DOHH2 (cell line): ENCODE measurements at regions not wholly inside any gene's neighbourhood (a gene's known extent, or its start where the extent isn't known, plus 50 kb on each side); places are given as distances from the start of the nearest gene placed in this dataset.

Source experiments
- H3F3A ChIP-seq: fragments of 200-600 bp; sonication (generic), shearing (Covaris generic); 2 replicates; pipeline ENCODE4 v1.6.0; 2016; ENCODE audit warnings: antibody characterized with exemption, mild to moderate bottlenecking; ENCODE audit not compliant: control insufficient read depth, insufficient read depth
- H3K27ac ChIP-seq: fragments of 200-600 bp; sonication (generic); 2 replicates; pipeline ENCODE4 v1.5.1; 2014; ENCODE audit warnings: low read depth, mild to moderate bottlenecking, low read length, moderate library complexity
- H3K27me3 ChIP-seq: fragments of 200-600 bp; sonication (generic); 2 replicates; pipeline ENCODE4 v1.6.1; 2014; ENCODE audit warnings: mild to moderate bottlenecking, low read length, mixed read lengths; ENCODE audit not compliant: control insufficient read depth
- H3K36me3 ChIP-seq: fragments of 200-600 bp; sonication (generic); 2 replicates; pipeline ENCODE4 v1.6.1; 2014; ENCODE audit warnings: mild to moderate bottlenecking, low read length, moderate library complexity, mixed read lengths; ENCODE audit not compliant: control insufficient read depth
- H3K4me1 ChIP-seq: fragments of 200-600 bp; sonication (generic); 2 replicates; pipeline ENCODE4 v1.6.1; 2014; ENCODE audit warnings: mild to moderate bottlenecking, low read length, mixed read lengths; ENCODE audit not compliant: control insufficient read depth
- H3K4me2 ChIP-seq: fragments of 200-600 bp; sonication (generic); 2 replicates; pipeline ENCODE4 v1.6.0; 2014; ENCODE audit warnings: mild to moderate bottlenecking, low read length, moderate library complexity
- H3K4me3 ChIP-seq: fragments of 200-600 bp; sonication (generic); 2 replicates; pipeline ENCODE4 v1.5.1; 2014; ENCODE audit warnings: mild to moderate bottlenecking, low read length, mixed read lengths
- H3K79me2 ChIP-seq: fragments of 200-600 bp; sonication (generic); 2 replicates; pipeline ENCODE4 v1.6.1; 2014; ENCODE audit warnings: mild to moderate bottlenecking, low read length, mixed read lengths; ENCODE audit not compliant: control insufficient read depth
- H3K9me2 ChIP-seq: fragments of 200-600 bp; sonication (generic); replicated peaks from 2 replicates; pipeline ENCODE4 v1.6.1; 2014; ENCODE audit warnings: mild to moderate bottlenecking, low read length, mixed read lengths; ENCODE audit not compliant: control insufficient read depth
- H3K9me3 ChIP-seq: fragments of 200-600 bp; sonication (generic); 2 replicates; pipeline ENCODE4 v1.6.1; 2014; ENCODE audit warnings: antibody characterized with exemption, low read length, mixed read lengths; ENCODE audit not compliant: control insufficient read depth, insufficient read depth
- H4K20me1 ChIP-seq: fragments of 200-600 bp; sonication (generic); 2 replicates; pipeline ENCODE4 v1.6.0; 2014; ENCODE audit warnings: low read depth, mild to moderate bottlenecking, antibody characterized with exemption, low read length, moderate library complexity; ENCODE audit not compliant: control insufficient read depth, insufficient read depth
- EZH2phosphoT487 ChIP-seq: fragments of 200-600 bp; sonication (generic); IDR thresholded peaks from 2 replicates; pipeline ENCODE4 v1.6.1; 2017; ENCODE audit warnings: borderline replicate concordance, mild to moderate bottlenecking, antibody characterized with exemption, low read length, moderate library complexity, mixed read lengths
- TF ChIP-seq, protein P1 (sequence below): fragments of 200-600 bp; sonication (generic); IDR thresholded peaks from one replicate; pipeline ENCODE4 v1.5.1; 2014; ENCODE audit warnings: antibody characterized with exemption, mild to moderate bottlenecking, low read depth, low read length; ENCODE audit not compliant: poor library complexity, severe bottlenecking

DNA sequence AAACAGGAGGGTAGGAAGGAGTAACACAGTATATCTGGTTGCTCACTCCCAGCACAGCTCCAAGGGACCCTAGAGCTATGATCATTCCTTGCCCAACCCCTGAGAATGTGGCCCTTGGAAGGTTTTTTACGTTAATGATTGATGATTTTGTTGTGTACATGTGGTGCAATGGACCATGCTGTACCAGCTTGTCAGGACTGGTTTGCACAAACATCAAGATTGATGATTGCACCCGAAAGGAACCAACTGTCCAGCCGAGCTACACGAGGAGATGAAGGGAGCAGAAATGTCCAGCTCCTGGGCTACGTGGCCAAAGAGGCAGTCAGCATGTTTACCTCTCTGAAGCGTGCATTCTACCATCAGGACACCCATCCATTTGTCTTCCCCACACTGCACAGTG is 83.2 kb upstream of the USP9X start:
- no peak for TF ChIP-seq EZH2phosphoT487
- TF ChIP-seq, protein P1, sequence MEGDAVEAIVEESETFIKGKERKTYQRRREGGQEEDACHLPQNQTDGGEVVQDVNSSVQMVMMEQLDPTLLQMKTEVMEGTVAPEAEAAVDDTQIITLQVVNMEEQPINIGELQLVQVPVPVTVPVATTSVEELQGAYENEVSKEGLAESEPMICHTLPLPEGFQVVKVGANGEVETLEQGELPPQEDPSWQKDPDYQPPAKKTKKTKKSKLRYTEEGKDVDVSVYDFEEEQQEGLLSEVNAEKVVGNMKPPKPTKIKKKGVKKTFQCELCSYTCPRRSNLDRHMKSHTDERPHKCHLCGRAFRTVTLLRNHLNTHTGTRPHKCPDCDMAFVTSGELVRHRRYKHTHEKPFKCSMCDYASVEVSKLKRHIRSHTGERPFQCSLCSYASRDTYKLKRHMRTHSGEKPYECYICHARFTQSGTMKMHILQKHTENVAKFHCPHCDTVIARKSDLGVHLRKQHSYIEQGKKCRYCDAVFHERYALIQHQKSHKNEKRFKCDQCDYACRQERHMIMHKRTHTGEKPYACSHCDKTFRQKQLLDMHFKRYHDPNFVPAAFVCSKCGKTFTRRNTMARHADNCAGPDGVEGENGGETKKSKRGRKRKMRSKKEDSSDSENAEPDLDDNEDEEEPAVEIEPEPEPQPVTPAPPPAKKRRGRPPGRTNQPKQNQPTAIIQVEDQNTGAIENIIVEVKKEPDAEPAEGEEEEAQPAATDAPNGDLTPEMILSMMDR = no peak
- H3K9me3 ChIP-seq = no peaks in the 10 kb centered on the region

DNA sequence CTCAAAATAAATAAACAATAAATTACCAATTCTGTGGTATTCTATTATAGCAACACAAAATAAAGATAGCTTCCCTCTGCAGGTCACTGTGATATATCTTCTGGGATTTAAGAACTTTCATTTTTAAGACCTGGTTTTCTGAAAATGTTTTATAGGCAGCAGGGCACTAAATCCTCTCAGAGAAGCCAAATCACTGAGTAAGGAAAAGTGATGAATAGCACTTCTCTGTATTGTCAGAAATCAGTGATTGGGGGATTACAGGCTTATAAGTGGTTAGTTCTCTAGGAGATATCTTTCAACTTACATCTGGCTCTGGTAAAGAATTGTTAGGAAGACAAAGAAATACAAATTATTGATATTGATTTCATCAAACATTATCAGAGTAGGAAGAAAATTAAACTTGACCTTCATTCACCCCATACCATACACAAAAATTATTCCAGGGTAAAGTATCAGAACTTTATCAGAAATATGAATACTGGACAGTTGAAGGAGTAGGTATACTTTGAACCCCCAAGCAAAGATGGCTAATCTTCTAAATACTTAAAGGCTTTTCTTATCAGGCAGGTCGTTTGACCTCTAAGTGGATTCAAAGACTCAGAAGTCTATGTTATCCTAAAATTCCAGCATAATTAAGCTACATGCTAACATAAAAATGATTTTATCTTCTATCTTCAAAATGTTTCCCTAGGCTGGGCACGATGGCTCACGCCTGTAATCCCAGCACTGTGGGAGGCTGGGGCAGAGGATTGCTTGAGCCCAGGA is 81.6 kb upstream of the USP9X start:
- Histone ChIP-seq H3K27ac (no peak overlapping the region), H4K20me1 (no peaks in the 10 kb centered on the region), H3K4me3 (no peak overlapping the region), H3K27me3 (no peaks in the 10 kb centered on the region), H3F3A (no peaks in the 10 kb centered on the region), H3K4me1 (peaks cover 4% of the 10 kb centered on the region; the same call in 1 of the 2 replicates), H3K9me2 (no peaks in the 10 kb centered on the region), H3K9me3 (no peaks in the 10 kb centered on the region), H3K79me2 (no peaks in the 10 kb centered on the region), H3K36me3 (no peaks in the 10 kb centered on the region), H3K4me2 (no peak overlapping the region)
- TF ChIP-seq EZH2phosphoT487 = no peak
- TF ChIP-seq, protein P1 = no peak

More for the DNA sequence above, 83.2 kb upstream of the USP9X start:
- Histone ChIP-seq H3K9me2 (no peaks in the 10 kb centered on the region), H3K27me3 (no peaks in the 10 kb centered on the region), H3K4me2 (no peak overlapping the region), H3K27ac (no peak overlapping the region), H3K4me1 (peaks cover 8% of the 10 kb centered on the region), H3K79me2 (no peaks in the 10 kb centered on the region), H4K20me1 (no peaks in the 10 kb centered on the region), H3K36me3 (no peaks in the 10 kb centered on the region), H3K4me3 (no peak overlapping the region), H3F3A (no peaks in the 10 kb centered on the region)

DNA sequence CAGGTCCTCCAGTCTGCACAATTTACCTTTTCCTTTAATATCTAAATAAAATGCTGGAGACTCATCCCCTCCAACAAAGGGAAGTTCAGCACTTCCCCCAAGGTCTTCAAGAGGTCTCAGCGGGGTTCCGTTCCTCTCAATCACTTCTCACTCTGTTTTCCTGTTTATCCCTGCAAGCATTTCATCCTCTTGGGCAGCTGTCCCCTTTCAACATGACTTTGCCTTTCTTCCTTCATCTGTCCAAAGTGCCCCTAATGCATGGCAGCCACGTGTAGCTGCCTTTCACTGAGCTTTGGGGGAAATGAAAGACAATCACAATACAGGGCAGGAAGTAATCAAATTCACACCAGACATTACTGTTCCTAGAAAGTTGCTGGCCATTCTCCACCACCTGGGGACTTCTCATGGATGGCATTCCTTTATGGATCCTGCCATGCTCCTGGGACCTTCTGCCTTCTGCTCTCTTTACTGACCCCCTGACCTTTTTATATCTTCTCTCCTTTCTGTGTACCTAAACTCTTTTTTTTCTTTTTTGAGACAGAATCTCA is 79.7 kb upstream of the USP9X start:
- Histone ChIP-seq H3K9me2 (no peaks in the 10 kb centered on the region), H3K36me3 (no peaks in the 10 kb centered on the region), H3K79me2 (no peaks in the 10 kb centered on the region), H3K9me3 (no peaks in the 10 kb centered on the region), H3F3A (no peaks in the 10 kb centered on the region), H3K27ac (no peak overlapping the region), H3K27me3 (peaks cover 2% of the 10 kb centered on the region; the same call in 1 of the 2 replicates), H4K20me1 (no peaks in the 10 kb centered on the region), H3K4me2 (no peak overlapping the region), H3K4me1 (peaks cover 12% of the 10 kb centered on the region), H3K4me3 (no peak overlapping the region)
- TF ChIP-seq, protein P1 = no peak
- no peak for TF ChIP-seq EZH2phosphoT487
